ENCODE measurements at regions not wholly inside any gene's neighbourhood (a gene's known extent, or its start where the extent isn't known, plus 50 kb on each side); places are given as distances from the start of the nearest gene placed in this dataset.

DNA sequence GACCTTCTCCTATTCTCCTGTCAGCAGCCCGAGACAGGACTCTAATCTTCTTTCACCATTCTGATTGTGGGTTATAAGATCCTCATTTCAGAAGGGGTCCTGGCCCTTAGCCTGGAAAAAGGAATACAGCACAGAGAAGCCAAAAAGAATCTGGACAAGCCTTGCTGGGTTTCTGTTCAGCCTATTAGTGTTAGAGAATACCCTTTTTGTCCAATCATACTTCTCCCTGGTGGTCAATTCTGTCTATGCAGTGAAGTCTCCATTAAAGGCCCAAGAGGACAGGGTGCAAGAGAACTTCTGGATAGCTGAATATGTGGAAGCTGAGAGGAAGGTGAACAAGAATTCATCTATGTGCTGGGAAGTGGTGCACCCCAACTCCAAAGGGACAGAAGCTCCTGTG, 105.7 kb upstream of the AGA start:
- TF ChIP-seq, protein P1, sequence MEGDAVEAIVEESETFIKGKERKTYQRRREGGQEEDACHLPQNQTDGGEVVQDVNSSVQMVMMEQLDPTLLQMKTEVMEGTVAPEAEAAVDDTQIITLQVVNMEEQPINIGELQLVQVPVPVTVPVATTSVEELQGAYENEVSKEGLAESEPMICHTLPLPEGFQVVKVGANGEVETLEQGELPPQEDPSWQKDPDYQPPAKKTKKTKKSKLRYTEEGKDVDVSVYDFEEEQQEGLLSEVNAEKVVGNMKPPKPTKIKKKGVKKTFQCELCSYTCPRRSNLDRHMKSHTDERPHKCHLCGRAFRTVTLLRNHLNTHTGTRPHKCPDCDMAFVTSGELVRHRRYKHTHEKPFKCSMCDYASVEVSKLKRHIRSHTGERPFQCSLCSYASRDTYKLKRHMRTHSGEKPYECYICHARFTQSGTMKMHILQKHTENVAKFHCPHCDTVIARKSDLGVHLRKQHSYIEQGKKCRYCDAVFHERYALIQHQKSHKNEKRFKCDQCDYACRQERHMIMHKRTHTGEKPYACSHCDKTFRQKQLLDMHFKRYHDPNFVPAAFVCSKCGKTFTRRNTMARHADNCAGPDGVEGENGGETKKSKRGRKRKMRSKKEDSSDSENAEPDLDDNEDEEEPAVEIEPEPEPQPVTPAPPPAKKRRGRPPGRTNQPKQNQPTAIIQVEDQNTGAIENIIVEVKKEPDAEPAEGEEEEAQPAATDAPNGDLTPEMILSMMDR (IDR thresholded peaks at IDR 0.05) = no peak
- no peak for TF ChIP-seq POLR2A (IDR thresholded peaks at IDR 0.05)
